GM12891 (cell line): ENCODE measurements at regions not wholly inside any gene's neighbourhood (a gene's known extent, or its start where the extent isn't known, plus 50 kb on each side); places are given as distances from the start of the nearest gene placed in this dataset.

ENCODE experiments used
- POLR2A ChIP-seq: IDR thresholded peaks from 2 replicates; pipeline ENCODE4 v1.6.1; 2011; ENCODE audit warnings: low read depth, low read length, control low read depth
- POLR2AphosphoS5 ChIP-seq: IDR thresholded peaks from 2 replicates; pipeline ENCODE4 v1.6.1; 2011; ENCODE audit warnings: low read depth, low read length, control low read depth
- POU2F2 ChIP-seq: IDR thresholded peaks from 2 replicates; pipeline ENCODE4 v1.6.1; 2011; ENCODE audit warnings: low read depth, mild to moderate bottlenecking, control low read depth, low read length, moderate library complexity
- SPI1 ChIP-seq: IDR thresholded peaks from 2 replicates; pipeline ENCODE4 v1.6.1; 2011; ENCODE audit warnings: low read depth, low read length, control low read depth
- TAF1 ChIP-seq: IDR thresholded peaks from 2 replicates; pipeline ENCODE4 v1.6.1; 2011; ENCODE audit warnings: low read depth, low read length, control low read depth

DNA sequence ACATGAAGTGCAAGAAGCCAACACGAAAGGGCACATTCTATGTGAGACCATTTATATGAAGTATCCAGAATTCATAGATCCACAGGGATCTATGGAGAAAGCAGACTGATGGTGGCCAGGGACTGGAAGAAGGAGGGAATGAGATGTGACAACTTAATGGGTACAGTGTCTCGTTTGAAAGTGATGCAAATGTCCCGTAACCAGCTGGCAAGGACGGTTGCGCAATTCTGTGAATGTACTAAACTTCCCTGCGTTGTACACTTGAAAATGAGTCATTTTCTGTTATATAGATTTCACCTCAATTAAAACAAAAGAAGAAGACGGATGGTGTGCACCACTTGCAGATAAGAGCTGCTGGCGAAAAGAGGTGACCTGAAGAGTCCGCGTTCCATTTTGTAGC is 861.1 kb downstream of the TYW1 start:
- TF ChIP-seq SPI1 (no peak), POLR2A (no peak), POLR2AphosphoS5 (no peak), POU2F2 (no peak), TAF1 (no peak)
